ENCODE measurements at regions not wholly inside any gene's neighbourhood (a gene's known extent, or its start where the extent isn't known, plus 50 kb on each side); places are given as distances from the start of the nearest gene placed in this dataset.
"Not testable (repeated sequence)": the region's sequence is repeated elsewhere in the genome, so short reads cannot be mapped to it uniquely, and the experiment has no call there.

GRCh38 chr13:24563087-24563486, 50.5 kb upstream of the PARP4 start:
- no peak for DNase-seq (ENCODE audit: low read depth in 4 of 4, low spot score in 1 of 4)

- DNase-seq (ENCODE audit: low read depth in 4 of 4, low spot score in 1 of 4), result not testable (repeated sequence)
These were observed 51.4 kb upstream of the PARP4 start for GRCh38 chr13:24563971-24564370.

GRCh38 chr13:24564881-24565280, 52.3 kb upstream of the PARP4 start:
- no peak for DNase-seq (ENCODE audit: low read depth in 4 of 4, low spot score in 1 of 4)

GRCh38 chr13:24567593-24567992, 55.0 kb upstream of the PARP4 start:
- not testable (repeated sequence) for DNase-seq (ENCODE audit: low read depth in 4 of 4, low spot score in 1 of 4)

- DNase-seq (ENCODE audit: low read depth in 4 of 4, low spot score in 1 of 4), result no peak
These were observed 62.3 kb upstream of the PARP4 start for GRCh38 chr13:24574847-24575246.

- not testable (repeated sequence) for DNase-seq (ENCODE audit: low read depth in 4 of 4, low spot score in 1 of 4)
These were observed 67.7 kb upstream of the PARP4 start for GRCh38 chr13:24580315-24580714.

GRCh38 chr13:24581578-24581977, 69.0 kb upstream of the PARP4 start:
- not testable (repeated sequence) for DNase-seq (ENCODE audit: low read depth in 4 of 4, low spot score in 1 of 4)

- DNase-seq (ENCODE audit: low read depth in 4 of 4, low spot score in 1 of 4), result not testable (repeated sequence)
These were observed 79.1 kb upstream of the PARP4 start for GRCh38 chr13:24591697-24592096.

- not testable (repeated sequence) for DNase-seq (ENCODE audit: low read depth in 4 of 4, low spot score in 1 of 4)
These were observed 82.1 kb upstream of the ATP12A start for GRCh38 chr13:24597906-24598670.

- not testable (repeated sequence) for DNase-seq (ENCODE audit: low read depth in 4 of 4, low spot score in 1 of 4)
These were observed 81.0 kb upstream of the ATP12A start for GRCh38 chr13:24599019-24599791.

GRCh38 chr13:24605923-24606372, 74.3 kb upstream of the ATP12A start:
- no peak for DNase-seq (ENCODE audit: low read depth in 4 of 4, low spot score in 1 of 4)

- DNase-seq (ENCODE audit: low read depth in 4 of 4, low spot score in 1 of 4), result no peak
These were observed 73.6 kb upstream of the ATP12A start for GRCh38 chr13:24606486-24607170.

- DNase-seq (ENCODE audit: low read depth in 4 of 4, low spot score in 1 of 4), result no peak
These were observed 69.3 kb upstream of the ATP12A start for GRCh38 chr13:24610956-24611355.

GRCh38 chr13:24612726-24613125, 67.5 kb upstream of the ATP12A start:
- DNase-seq (ENCODE audit: low read depth in 4 of 4, low spot score in 1 of 4), result no peak

GRCh38 chr13:24613128-24613527, 67.1 kb upstream of the ATP12A start:
- DNase-seq (ENCODE audit: low read depth in 4 of 4, low spot score in 1 of 4), result no peak

GRCh38 chr13:24613755-24614154, 66.5 kb upstream of the ATP12A start:
- no peak for DNase-seq (ENCODE audit: low read depth in 4 of 4, low spot score in 1 of 4)

GRCh38 chr13:24614306-24615080, 65.7 kb upstream of the ATP12A start:
- no peak for DNase-seq (ENCODE audit: low read depth in 4 of 4, low spot score in 1 of 4)

- DNase-seq (ENCODE audit: low read depth in 4 of 4, low spot score in 1 of 4), result no peak
These were observed 65.1 kb upstream of the ATP12A start for GRCh38 chr13:24615114-24615513.

- no peak for DNase-seq (ENCODE audit: low read depth in 4 of 4, low spot score in 1 of 4)
These were observed 64.2 kb upstream of the ATP12A start for GRCh38 chr13:24615911-24616472.

- DNase-seq (ENCODE audit: low read depth in 4 of 4, low spot score in 1 of 4), result no peak
These were observed 63.7 kb upstream of the ATP12A start for GRCh38 chr13:24616514-24616913.
